GM19240 (cell line): ENCODE measurements at regions not wholly inside any gene's neighbourhood (a gene's known extent, or its start where the extent isn't known, plus 50 kb on each side); places are given as distances from the start of the nearest gene placed in this dataset.
"Not testable (repeated sequence)": the region's sequence is repeated elsewhere in the genome, so short reads cannot be mapped to it uniquely, and the experiment has no call there.

ENCODE experiments used
- DNase-seq: peaks from one replicate; pipeline ENCODE4 v3.0.0; 2011; ENCODE audit warnings: low spot score; ENCODE audit not compliant: insufficient read length

- no peak for DNase-seq
Observed at GRCh38 chr7:106583706-106584690, 77.0 kb downstream of the CCDC71L start.

- no peak for DNase-seq
Observed at GRCh38 chr7:106583100-106583499, 77.9 kb downstream of the CCDC71L start.

GRCh38 chr7:106582365-106582764 lies 78.6 kb downstream of the CCDC71L start:
- no peak for DNase-seq

GRCh38 chr7:106579086-106579485 lies 81.9 kb downstream of the CCDC71L start:
- DNase-seq: not testable (repeated sequence)

- DNase-seq: no peak
Observed at GRCh38 chr7:106575138-106575823, 85.7 kb downstream of the CCDC71L start.

- DNase-seq: no peak
Observed at GRCh38 chr7:106573738-106574137, 87.2 kb downstream of the CCDC71L start.

- DNase-seq: no peak
Observed at GRCh38 chr7:106573125-106573663, 87.8 kb downstream of the CCDC71L start.

GRCh38 chr7:106572394-106573124 lies 88.4 kb downstream of the CCDC71L start:
- no peak for DNase-seq

- DNase-seq: no peak
Observed at GRCh38 chr7:106571563-106571962, 89.4 kb downstream of the CCDC71L start.

- no peak for DNase-seq
Observed at GRCh38 chr7:106570948-106571418, 90.0 kb downstream of the CCDC71L start.

- no peak for DNase-seq
Observed at GRCh38 chr7:106570146-106570545, 90.8 kb downstream of the CCDC71L start.

- DNase-seq: no peak
Observed at GRCh38 chr7:106569500-106569929, 91.4 kb downstream of the CCDC71L start.

GRCh38 chr7:106568680-106569499 lies 92.1 kb downstream of the CCDC71L start:
- DNase-seq: no peak

GRCh38 chr7:106568002-106568679 lies 92.8 kb downstream of the CCDC71L start:
- DNase-seq: no peak

- DNase-seq: not testable (repeated sequence)
Observed at GRCh38 chr7:106567204-106568001, 93.6 kb downstream of the CCDC71L start.

GRCh38 chr7:106566672-106567071 lies 94.3 kb downstream of the CCDC71L start:
- no peak for DNase-seq

- DNase-seq: no peak
Observed at GRCh38 chr7:106566196-106566595, 94.8 kb downstream of the CCDC71L start.

- no peak for DNase-seq
Observed at GRCh38 chr7:106565428-106565827, 95.5 kb downstream of the CCDC71L start.
